EH (cell line): ENCODE measurements at regions not wholly inside any gene's neighbourhood (a gene's known extent, or its start where the extent isn't known, plus 50 kb on each side); places are given as distances from the start of the nearest gene placed in this dataset.

Experiments
- DNase-seq: peaks from one replicate; pipeline ENCODE4 v3.0.0-alpha.2; 2015; ENCODE audit warnings: low read depth

GRCh38 chr4:107164962-107165475 is 128.9 kb upstream of the DKK2 start:
- no peak for DNase-seq

DNA sequence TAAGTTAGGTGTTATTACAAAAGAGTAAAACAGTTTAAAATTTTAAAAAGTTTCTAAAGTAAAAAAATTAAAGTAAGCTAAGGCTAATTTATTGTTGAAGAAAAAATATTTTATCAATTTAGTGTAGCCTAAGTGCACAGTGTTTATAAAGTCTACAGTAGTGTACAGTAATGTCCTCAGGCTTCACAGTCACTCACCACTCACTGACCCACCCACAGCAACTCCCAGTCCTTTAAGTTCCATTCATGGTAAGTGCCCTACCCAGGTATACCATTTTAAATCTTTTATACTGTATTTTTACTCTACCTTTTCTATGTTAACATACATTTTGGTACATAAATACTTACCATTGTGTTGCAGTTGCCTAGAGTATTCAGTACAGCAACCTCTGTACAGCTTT is 120.3 kb upstream of the DKK2 start:
- no peak for DNase-seq

DNA sequence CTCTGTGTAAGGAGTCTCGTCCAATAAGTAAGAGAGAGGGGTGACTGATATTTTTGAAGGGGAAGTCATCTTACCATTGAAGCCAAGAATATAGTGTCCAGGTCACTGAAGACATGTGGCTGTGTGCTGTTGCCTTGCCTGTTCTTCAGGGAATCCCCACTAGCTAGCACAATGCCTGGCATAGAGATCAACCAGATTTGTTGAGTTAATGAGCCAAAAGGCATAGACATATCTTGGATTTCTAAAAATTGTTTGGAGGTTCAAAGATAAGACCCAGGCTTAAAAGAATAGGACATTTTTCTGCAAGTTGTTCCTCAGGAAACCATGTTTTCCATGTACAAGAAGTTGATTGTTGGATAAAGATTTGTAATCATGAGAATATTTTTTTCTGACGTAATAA is 119.3 kb upstream of the DKK2 start:
- DNase-seq = no peak

GRCh38 chr4:107153956-107154355 is 117.8 kb upstream of the DKK2 start:
- no peak for DNase-seq

DNA sequence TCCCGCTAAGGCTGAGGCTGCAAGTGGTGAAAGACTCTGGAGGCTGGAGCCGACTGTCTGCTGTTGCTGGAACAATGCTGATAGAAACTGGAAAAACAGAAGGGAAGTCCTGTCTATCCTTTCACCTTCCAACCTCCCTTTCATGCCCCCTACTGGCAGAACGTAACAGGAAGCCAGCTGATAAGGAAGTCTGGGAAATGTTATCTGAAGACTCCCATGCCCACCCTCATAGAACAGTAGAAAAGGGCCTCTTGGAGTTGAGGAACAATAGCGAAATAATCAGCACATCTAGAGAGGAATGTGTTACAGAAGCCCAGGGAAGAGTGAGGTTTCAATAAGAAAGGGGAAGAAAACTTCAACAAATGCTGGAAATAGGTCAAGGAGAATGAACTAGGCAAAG is 117.1 kb upstream of the DKK2 start:
- peak; percentile 29 for DNase-seq

DNA sequence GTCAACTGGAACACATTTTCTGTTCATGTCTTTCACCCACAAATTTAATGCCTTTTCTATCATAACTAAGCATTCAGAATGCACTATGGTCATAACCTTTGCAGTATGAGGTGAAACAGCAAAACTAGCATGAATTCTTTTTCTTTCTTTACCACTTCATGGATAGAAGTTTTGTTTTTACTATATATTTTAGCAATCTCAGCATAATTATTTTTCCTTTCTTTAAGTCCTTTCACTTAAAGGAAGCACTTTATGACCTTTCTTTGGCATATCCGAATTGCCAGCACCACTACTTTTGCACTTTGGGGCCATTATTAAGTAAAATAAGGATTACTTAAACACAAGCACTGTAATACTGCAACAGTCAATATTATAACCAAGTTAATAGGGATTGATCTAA is 115.1 kb upstream of the DKK2 start:
- DNase-seq = no peak

- DNase-seq = no peak
Measured at GRCh38 chr4:107148904-107149303, 112.8 kb upstream of the DKK2 start.

- no peak for DNase-seq
Measured at GRCh38 chr4:107147873-107148272, 111.8 kb upstream of the DKK2 start.

DNA sequence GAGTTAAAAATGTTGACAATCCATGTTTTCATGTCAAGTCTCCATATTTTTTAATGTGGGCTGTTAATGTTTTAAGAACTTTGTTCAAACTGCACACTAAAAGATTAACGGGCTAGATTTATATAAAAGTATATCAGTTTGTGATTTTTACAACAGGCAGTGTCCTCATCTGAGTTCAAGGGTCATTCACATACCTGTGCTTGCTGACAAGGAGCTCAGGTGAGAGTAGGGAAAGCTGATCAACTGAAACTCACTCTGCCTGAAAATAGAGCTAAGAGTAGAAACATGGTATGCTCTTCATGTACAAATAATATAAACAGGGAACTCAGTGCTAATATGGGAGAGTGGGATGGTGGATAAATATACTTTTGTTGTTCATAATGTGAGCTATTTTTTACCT is 102.3 kb upstream of the DKK2 start:
- no peak for DNase-seq

GRCh38 chr4:107133965-107134653 is 98.0 kb upstream of the DKK2 start:
- no peak for DNase-seq

- peak; percentile 30 for DNase-seq
Measured at GRCh38 chr4:107131295-107131694, 95.2 kb upstream of the DKK2 start.

DNA sequence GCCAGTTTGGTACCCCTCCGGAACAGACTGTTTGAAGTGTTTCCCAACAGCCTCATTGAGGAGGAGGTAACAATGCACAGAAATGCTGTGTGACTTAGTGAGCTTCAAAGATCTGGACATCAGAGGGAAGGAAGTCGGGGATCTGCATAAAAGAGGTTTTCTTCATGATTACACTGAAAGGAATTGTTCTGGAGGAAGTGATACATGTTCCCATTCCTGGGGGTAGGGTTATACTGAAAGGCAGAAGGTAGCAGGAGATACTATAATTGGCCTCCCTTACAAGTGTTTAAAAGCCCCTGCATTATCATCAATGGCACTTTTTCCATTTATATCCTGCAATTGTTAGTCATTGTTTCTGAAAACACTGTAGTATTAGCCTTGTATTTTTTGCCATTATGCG is 94.0 kb upstream of the DKK2 start:
- DNase-seq = peak; percentile 15

DNA sequence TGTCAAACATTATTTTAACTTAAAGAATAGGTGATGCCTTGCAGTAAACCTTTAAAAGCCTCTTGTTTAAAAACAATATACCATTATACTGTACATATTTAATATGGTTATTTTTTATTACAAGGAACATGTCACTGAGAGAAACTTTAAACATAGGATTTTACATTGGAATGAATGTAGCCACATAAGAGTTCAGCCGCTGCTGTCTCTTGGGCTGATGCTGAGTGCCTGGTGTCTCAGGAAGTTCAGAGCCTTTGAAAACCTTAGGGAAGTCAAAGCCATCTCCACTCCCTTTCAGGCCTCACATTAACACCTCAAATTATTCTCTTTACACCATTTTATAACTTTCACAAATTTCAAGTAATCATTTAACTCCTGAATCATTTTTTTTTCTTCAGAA is 93.5 kb upstream of the DKK2 start:
- no peak for DNase-seq

DNA sequence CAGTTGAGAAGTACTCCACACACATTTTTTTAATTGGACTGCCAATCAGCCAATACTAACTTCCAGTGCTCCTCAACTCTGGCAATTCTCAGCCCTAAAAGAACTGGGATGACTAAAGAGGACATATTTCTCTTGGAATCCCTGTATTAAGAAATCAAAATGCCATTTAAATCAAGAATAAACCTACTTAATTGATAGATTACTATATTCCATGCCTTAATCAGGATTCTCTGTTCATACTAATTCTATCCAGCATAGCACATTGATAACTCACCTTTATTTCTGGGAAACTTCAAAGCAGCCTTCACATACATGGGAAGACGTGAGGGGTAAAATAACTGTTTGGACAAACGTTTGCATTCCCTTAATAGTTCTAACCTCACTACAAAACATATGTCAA is 93.0 kb upstream of the DKK2 start:
- DNase-seq = no peak

- DNase-seq = no peak
Measured at GRCh38 chr4:107128116-107128515, 92.0 kb upstream of the DKK2 start.

DNA sequence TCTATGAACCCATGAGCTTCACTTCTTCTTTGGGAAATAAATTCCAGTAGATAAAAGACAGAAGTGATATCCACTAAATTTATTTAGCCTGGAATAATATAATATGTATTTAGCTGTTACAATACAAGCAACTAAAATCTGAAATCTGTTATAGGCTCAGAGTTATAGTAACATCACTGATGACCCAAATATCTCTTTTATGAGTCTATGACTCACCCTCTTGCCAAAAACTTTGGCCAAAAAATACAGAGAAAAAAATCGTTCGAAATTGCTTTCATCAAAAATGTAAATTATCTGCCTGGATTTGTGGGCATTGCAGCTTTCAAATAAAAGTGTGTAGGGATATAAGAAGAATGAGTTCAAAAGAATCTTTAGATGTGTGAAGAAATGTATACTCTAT is 89.4 kb upstream of the DKK2 start:
- peak; percentile 37 for DNase-seq

- no peak for DNase-seq
Measured at GRCh38 chr4:107122736-107123135, 86.6 kb upstream of the DKK2 start.

DNA sequence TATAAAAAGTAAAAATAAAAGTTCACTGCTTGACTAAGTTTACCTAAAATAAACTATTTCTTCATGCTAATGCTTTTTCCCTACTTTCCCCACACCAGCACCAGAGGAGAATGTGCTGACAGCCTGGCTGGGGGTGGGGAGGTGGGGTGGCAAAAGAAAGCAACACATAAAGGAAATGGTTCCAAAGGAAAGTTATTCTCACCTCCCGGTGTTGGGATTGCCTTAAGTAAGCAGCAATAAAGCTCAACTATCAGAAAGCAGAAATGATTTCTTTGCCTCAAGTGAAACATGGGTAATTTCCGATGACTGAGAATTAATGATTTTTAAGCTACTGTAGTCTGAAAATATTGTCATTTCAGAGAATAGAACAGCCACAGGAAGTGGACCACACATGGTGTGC is 84.5 kb upstream of the DKK2 start:
- DNase-seq = no peak

- no peak for DNase-seq
Measured at GRCh38 chr4:107117726-107118125, 81.6 kb upstream of the DKK2 start.

GRCh38 chr4:107115185-107115847 is 79.2 kb upstream of the DKK2 start:
- no peak for DNase-seq

- DNase-seq = no peak
Measured at GRCh38 chr4:107114059-107114458, 77.9 kb upstream of the DKK2 start.

DNA sequence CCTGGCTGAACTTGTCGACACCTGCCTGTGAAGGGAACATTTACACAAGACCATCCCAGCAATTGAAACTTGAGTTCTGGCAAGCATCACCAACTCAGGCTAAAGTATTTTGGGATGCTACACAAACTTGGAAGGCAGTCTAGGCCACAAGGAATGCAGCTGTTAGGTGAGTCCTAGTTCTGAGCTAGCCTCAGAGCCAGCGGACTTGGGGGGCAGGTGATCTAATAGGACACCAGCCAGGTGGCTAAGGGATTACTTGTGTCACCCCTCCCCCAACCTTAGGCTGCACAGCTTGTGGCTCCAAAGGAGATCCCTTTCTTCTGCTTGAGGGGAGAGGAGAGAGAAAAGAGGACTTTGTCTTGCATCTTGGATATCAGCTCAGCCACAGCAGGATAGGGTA is 62.3 kb upstream of the DKK2 start:
- no peak for DNase-seq

DNA sequence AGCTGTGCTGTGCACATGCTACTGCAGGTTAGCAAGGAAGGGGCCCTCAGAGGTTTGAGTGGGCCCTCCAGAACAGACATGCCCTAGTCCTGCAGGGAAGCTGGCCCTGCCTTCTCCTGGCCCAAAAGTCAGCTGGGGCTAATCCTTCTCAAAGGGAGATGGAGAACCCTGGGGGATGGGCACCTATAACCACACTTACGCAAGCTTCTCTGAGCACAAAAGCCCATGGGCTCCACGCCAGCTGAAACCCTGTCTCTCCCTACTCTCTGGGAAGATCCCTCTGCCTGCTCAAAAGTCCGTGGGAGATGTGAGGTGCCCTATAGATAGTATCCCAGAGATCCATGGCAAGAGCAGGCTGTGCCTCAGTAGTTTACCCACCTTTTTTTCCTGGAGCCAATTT is 58.9 kb upstream of the DKK2 start:
- DNase-seq = no peak

- DNase-seq = peak; percentile 34
Measured at GRCh38 chr4:107094332-107094731, 58.2 kb upstream of the DKK2 start.
